HG02943 (cell line): ENCODE measurements at regions not wholly inside any gene's neighbourhood (a gene's known extent, or its start where the extent isn't known, plus 50 kb on each side); places are given as distances from the start of the nearest gene placed in this dataset.

Experiments
- ATAC-seq: cut with Tn5 transposase; IDR thresholded peaks from one replicate; pipeline ENCODE4 v1.9.1; 2021; ENCODE audit warnings: mild to moderate bottlenecking, low read depth, moderate library complexity; ENCODE audit not compliant: unreplicated experiment

DNA sequence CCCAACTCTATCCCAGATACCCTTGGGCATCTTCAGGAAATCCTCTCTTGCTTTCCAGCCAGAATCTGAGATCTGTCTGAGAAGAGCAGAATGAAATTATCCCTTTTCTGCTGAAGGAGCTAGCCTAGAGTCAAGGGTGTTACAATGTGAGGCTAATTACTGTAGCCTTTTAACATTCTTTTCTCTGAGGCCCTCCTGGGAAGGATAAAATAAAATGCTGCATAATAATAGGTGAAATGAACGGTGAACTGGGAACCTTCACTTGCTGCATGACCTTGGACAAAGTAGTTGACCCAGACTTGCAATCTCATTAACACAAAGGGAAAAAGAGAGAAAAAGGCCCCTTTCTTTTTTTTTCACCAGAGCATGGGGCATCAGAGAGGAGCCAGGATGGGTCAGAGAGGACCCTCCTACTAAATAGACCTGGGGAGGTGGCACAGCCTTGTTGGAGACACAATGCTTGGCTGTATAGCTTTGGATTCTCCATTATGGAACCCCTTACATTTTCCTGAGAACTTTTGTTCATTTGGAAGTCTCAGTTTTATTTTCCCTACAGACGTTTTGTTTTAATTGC is 137.0 kb upstream of the LIPC start:
- no peak for ATAC-seq

DNA sequence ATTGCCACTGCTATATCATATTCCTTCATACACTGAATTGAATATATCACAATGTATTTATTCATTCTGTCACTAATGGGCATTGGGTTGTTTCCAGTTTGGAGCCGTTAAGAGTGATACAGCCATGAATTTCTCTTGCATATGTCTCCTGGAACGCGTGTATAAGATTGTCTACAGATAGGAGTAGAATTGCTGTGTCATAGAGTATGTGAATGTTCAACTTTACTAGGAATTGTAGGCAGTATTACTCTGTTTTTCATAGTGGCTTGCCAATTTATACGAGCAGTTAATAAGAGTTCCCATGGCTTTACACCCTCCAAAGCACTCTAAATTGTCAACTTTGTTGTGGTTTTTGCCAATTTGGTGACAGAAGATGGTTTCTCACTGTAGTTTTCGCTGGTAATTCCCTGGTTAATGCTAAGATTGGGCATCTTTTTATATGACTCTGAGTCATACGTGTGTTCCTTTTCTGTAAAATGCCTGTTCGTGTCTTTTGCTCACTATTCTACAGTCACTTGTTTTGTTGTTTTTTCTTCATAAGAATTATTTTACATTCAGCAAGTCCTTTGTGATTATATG is 136.1 kb upstream of the LIPC start:
- ATAC-seq: no peak

DNA sequence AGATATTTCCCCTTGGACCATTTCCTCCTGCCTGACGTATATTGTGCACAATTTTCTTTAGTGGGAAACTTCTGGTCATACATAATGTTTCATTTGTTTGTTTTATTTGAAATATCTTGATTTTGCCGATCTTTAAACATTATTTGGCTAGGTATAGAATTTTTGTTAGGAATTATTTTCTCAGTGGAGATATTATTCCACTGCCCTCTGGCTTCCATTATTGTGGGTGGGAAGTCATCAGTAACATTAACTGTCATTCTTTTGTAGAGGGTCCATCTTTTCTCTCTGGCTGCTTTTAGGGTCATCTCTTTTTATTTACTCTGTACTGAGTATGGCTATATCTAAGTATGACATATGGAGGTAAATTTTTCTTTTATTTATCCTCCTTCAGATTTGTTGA is 135.5 kb upstream of the LIPC start:
- ATAC-seq: no peak

DNA sequence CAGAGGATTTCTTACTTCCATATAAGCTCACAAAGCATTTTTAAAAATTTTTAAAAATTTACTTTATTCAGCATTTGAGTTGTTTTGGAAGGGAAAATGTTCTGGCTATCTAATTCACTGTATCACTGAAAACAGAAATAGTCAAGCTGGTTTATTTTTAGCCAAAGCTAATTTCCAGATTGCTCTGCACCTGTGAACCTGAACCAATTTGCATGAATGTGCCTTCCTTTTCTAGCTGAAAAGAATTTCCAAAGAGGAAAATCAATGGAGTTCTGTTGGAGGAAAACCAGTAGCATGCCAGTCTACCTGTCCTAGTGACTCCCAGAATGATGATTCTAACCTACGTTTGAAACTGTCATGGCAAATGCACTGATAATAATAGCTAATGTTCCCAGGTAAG is 134.2 kb upstream of the LIPC start:
- no peak for ATAC-seq

DNA sequence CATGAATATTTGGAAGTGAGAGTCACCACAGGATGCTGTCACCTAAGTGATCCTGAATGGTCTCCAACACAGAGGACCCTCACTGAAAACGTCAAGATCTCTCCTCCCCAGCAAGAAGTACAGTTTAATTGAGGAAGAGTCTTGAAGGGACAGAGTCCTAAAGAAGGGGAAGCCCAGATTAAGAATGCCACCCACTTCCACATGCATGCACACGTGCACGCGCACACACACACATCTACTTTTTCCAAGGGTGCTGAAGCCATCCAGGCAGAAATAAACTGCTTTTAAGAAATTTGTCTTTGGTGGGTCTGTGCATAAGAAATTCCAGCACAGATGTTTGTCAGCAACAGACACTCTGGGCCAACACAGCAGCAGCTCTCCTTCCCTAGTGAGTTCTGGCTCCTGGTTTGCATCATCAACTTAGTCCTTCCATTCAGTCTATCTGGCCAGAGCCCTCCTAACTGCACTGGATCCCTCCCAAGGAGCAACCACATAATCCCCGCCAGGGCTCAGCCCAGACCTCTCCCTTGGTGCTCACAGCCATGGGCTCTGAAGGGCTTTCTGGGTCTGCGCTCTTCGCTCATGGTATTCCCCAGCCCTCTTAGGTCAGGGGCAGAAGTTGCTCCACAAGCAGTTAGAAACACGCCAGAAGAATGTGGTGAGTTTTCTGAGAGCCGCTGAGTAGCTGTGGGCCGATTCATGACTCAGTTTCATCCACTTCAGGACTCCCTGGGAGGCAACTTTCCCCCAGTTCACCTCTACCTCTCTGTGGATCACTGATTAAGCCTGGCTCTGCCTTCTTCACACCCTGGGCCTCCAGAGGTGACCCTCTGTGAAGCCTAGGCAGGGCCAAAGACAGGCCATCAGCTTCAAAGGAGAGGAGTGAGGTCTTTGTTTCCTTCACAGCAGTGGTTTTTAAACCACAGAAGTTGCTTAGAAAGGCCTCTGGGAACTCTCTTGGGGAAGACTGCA is 132.6 kb upstream of the LIPC start:
- ATAC-seq: no peak

DNA sequence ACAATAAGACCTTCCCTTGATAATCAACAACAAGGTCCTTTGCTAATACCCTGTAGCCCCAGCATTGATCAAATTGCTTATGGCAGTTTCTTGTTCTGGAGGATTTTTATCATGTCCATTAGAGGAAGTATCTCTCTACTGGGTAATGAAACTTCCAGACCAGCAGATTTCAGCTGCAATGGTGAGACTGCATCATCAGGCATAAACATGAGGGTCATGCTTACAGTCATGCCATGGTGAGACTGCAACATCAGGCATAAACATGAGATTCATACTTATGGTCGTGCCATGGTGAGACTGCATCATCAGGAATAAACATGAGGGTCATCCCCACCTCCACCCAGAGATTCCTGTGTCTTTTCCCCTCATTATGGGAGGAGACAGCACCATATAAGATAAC is 129.0 kb upstream of the LIPC start:
- no peak for ATAC-seq

DNA sequence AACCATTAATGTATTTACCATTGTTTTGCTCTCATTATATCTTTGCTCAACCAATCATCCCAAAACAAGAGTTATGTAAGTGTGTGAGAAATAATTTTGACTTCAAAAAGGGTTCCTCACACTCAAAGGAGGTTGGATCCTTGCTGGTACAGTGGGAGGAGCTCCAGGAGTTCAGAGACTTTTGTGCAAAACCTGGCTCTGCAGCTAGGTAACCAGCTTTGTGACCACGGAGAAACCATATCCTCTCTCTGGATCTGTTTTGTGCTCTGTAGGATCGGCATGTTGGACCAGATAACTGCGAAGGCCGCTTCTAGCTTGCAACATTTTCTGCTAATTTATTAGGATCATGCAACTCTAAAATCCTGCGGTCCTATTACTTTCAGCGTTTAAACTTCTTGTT is 128.6 kb upstream of the LIPC start:
- ATAC-seq: no peak

DNA sequence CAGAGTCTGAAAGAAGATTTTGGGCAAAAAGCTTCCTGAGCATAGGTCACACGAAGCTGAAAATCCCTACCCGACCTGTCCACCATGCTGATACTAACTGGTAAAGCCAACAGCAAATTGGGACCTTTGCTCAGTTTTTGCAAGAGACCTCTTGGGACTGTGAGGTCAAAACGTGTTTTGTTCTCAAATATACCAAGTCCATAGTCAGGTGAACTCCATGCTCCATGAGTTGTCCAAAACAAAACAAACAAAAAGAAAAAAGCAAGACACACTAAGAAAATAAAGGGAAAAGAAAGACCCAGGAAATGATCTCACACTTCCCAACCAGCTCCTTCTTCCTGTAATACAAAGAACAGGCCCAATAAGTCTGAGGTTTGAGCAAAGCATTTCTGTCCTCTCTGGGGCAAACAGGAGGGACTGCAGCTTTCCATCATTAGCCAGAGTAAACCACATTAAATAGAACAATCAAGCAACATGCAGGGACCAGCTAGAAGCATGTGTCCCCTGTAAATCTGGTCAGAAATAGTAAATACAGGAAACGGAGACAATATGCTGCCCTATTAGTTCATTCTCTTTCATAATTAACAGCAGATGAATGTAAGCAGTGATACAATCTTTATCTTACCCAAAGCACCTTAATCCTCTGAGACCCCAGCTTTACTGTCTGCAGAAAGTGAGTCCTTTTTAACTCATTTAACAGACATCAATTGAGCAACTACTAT is 125.0 kb upstream of the LIPC start:
- ATAC-seq: no peak

DNA sequence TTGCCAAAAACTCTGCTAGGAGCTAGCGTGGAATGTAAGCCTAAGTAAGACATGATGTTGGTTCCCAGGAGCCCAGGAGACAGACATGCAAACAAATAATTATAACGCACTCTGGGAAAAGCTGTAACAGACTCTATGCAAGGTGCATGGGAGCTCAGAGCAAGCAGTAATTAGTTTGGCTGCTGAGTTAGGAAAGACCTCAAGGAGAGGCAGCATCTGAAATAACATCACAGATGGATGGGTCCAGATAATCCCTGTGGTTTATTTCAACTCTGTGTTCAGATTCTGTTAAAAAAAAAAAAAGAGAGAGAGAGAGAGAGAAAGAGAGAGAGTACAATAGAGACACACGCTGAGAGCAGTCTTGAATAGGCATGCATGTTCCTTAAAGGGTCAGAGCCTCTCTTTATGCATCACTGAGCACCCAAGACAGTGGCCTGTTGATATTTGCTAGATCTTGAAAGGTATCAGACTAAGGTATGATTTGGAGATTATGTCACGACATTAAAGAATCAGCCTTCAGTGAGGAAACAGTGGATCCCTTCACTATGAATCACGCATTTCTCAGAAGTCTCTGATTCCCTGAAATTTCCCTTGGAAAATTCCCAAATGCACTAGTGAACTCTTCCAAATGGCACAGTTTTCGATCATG is 124.4 kb upstream of the LIPC start:
- ATAC-seq: no peak

DNA sequence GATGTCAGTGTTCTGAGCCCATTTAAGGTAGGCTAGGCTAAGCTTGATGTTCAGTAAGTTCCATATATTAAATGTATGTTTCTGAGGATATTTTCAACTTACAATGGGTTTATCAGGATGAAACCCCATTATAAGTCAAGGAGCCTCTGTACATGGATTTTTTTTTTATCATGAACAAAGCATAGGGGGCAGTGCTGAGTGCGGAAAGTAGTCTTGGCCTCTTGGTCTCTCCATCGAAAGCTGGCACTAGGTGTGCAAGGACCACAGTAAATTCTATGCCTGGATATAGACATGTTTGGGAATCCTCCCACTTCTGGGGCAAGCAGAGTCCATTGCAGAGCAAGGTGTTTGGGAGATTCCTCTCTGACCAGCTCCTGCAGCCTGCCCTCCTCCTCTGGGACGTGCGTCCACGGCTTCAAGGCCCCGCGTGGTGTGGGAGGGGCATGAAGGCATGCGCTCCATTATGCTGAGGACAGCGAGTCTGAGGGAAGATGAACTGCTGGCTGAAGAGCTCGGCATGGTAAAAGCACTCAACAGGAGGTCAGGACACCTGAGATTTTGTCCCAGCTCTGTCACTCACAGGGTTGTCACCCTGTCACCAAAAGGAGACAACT is 122.9 kb upstream of the LIPC start:
- ATAC-seq: no peak

DNA sequence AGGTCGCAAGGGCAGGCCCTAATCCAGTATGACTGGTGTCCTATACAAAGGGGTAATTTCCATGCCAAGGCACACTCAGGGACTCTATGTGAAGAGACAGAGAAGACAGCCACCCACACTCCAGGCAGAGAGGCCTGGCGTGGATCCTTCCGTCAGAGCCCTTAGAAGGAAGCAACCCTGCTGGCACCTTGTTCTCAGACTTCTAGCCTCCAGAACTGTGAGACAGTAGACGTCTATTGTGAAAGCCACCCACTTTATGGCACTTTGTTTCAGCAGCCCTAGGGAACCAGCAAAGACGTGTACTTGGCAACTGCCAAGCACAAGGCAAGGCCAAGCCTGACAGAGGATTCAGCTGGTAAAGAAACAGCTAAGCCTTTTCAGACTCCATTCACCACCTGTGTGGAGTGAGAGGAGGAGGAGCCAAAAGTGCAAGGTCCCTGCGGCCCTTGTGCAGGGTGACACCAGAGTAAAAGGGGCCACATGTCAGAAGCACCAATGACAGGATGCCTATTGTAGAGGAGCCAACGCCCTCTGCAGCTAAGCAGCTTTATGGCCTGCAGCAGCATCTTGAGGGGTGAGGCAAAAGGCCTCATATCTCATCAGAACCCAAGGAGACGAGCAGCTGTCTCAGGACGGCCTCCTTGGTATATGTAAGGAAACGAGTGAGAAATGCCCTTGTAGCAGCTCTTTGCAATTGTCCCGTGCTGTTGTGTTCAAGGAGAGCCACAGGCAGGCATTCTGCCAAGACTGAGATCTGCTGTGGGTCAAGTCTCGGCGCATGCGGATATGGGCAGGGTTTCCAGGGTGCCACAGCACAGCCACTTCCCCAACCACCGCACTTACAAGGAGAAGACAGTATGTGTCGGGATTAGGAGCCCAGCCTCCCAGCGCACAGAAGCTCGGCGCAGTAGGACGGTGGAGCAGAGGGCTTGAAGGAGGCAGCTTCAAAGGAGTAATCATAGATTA is 121.5 kb upstream of the LIPC start:
- ATAC-seq: no peak

DNA sequence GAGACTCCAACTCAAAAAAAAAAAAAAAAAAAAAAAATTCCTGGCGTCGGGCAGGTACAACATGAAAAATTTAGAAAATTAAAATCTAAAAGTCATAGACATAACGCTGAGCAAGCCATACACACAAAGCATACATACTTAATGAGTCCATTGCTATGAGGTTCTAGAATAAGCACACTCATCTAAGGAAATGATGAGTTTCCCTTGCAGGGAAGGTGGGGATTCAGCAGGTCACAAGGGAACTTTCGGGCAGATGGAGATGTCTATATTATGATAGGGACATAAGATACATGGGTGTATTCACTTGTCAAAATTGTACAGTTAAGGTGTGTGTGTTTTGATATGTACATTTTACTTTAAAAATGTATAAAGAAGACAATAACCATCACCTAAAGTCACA is 120.2 kb upstream of the LIPC start:
- ATAC-seq: no peak

DNA sequence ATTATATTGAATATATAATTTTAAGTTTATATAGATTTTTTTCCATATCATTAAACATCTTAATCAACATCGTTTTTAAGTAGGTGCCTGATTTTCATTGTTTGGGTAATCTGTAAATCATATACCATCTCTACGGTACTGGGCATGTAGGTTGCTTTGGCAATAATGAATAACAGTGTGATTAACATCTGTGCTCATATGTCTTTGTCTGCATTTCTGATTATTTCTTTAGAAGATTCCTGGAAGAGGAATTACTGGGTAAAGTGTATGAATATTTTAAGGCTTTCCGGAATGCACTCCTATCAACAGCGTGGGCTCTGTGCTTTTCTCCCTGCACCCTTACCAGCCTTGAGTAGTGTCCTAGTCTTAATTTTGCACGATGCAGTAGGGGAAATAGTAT is 119.8 kb upstream of the LIPC start:
- ATAC-seq: no peak

DNA sequence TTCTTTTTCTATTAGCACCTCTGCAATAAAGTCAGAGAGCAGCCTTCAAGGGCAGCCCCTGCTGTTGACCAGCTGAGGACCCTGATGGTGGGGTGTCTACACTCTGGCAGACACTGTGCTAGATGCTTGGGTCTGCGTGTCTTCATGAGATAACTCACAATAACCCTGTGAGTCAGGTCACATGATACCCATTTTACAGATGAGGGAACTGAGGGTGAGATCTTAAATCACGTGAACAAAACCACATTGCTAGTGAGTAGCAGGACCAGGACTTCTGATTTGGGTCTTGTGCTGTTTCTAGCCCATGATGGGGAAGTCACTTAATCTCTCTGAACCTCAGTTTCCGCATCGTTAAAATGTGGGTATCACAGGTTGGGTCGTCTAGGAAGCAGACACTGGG is 118.5 kb upstream of the LIPC start:
- no peak for ATAC-seq

DNA sequence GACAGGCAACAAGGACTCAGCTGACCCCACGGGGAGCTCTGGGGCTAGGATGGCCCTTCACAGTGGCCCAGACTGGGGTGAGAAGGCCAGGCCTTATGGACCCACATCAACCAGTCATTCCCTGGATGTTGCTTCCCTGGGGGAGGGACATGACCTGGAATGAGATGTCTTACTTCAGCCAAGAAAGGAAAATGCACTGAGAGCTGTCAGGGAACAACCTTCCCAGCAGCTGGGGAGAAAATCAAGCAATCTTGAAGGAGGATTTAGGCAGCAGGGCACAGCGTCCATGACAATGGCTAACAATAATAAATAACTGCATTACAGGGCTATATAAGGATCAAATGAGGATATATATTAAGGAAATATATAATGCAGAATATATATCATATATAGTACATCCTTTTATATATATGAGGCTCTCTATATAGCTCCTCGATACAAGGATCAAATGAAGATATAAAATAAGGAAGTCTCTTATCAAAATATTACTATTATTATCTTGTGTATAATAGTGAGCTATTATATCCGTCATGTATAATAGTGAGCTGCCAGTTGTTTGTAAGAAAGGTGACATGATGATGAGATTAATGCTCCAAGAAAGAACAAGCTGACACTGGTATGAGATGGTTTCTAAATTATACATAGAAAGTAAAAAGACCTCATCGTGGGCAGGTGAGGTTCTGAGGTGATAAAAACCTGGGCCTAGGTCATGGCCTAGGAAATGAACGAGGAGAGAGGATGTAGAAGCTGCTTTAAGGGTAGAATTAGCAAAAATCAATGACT is 117.8 kb upstream of the LIPC start:
- ATAC-seq: no peak

DNA sequence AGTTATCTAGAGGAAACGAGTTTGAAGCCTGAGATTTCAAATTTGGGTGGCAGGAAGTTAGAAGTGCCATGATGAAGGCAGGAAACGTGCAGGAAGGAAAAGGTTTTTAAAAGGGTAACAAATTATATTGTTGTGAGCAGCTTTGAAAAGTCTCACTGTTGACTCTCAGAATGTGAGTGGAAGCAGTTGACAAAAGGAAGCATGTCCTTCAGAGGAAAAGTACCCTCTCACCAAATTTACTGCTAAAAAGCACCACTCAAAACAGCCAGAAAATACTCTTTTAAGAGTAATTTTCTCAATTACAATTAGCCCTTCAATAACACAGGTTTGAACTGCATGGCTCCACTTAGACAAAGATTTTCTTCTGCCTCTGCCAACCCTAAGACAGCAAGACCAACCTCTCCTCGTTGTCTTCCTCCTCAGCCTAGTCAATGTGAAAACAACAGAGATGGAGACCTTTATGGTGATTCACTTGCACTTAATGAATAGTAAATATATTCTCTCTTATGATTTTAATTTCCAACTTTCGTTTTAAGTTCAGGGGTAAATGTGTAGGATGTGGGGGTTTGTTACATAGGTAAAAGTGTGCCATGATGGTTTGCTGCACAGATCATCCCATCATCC is 117.1 kb upstream of the LIPC start:
- no peak for ATAC-seq

DNA sequence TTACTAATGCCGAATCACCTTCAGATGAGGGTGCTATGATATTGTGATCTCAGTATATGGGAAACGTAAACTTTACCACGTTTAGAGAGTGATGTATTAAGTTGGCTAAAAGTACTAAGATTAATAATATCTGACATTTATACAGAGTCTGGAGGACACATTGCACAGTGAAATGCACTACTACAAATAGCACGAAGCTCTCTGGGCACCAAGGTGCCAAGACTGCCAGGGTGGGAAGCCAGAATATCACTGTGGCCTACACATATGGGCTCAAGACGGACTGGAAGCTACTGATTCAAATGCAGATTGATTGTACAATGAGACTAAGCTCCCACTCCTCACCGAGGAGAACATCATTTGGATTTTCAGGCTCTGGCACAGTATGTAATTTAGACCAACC is 113.3 kb upstream of the LIPC start:
- no peak for ATAC-seq

DNA sequence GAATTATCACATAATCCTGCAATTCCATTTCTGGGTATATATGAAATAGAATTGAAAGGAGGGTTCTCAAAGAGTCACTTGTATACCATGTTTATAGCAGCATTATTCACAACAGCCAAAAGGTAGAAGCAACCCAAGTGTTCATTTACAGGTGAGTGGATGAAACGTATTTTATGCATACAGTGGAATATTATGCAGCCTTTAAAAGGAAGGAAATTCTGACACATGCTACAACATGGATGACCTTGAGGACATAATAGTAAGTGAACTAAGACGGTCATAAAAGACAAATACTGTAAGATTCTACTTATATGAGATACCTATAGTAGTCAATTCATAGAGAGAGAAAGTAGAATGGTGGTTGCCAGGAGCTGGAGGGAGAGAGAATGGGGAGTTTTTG is 110.8 kb upstream of the LIPC start:
- no peak for ATAC-seq
